NT2/D1 (cell line): ENCODE measurements at regions not wholly inside any gene's neighbourhood (a gene's known extent, or its start where the extent isn't known, plus 50 kb on each side); places are given as distances from the start of the nearest gene placed in this dataset.

Source experiments
- DNase-seq: peaks from one replicate; pipeline ENCODE4 v3.0.0-alpha.2; 2011; ENCODE audit warnings: low read depth, low spot score
- H3K27me3 ChIP-seq: 2 replicates; pipeline ENCODE4 v1.6.0; 2011; ENCODE audit warnings: mild to moderate bottlenecking; ENCODE audit not compliant: insufficient read length, insufficient read depth
- H3K36me3 ChIP-seq: 2 replicates; pipeline ENCODE4 v1.6.1; 2011; ENCODE audit warnings: mild to moderate bottlenecking, low read length, mixed read lengths; ENCODE audit not compliant: insufficient read depth, insufficient read length
- H3K4me1 ChIP-seq: 2 replicates; pipeline ENCODE4 v1.5.1; 2011; ENCODE audit not compliant: insufficient read depth, insufficient read length
- H3K4me3 ChIP-seq: 2 replicates; pipeline ENCODE4 v1.5.1; 2011; ENCODE audit warnings: low read depth; ENCODE audit not compliant: insufficient read length
- H3K9ac ChIP-seq: 2 replicates; pipeline ENCODE4 v1.6.0; 2011; ENCODE audit warnings: low read depth; ENCODE audit not compliant: insufficient read length
- H3K9me3 ChIP-seq: 2 replicates; pipeline ENCODE4 v1.5.1; 2011; ENCODE audit warnings: mild to moderate bottlenecking, low read length; ENCODE audit not compliant: insufficient read depth
- SUZ12 ChIP-seq: IDR thresholded peaks from 2 replicates; pipeline ENCODE4 v1.6.1; 2011; ENCODE audit not compliant: insufficient read length, insufficient read depth; ENCODE audit errors: extremely low read depth
- YY1 ChIP-seq: IDR thresholded peaks from 2 replicates; pipeline ENCODE4 v1.6.1; 2011; ENCODE audit not compliant: insufficient read length, insufficient read depth
- ZNF274 ChIP-seq: IDR thresholded peaks from 2 replicates; pipeline ENCODE4 v1.6.1; 2011; ENCODE audit warnings: mild to moderate bottlenecking, low read depth, low read length

- no peak overlapping the region for H3K4me3 ChIP-seq
- TF ChIP-seq ZNF274 (no peak), YY1 (no peak), SUZ12 (no peak)
- H3K27me3 ChIP-seq: no peaks in the 10 kb centered on the region
- no peaks in the 10 kb centered on the region for H3K4me1 ChIP-seq
- no peaks in the 10 kb centered on the region for H3K9me3 ChIP-seq
- no peak for DNase-seq
- H3K9ac ChIP-seq: no peak overlapping the region
- H3K36me3 ChIP-seq: no peaks in the 10 kb centered on the region
These were observed 185.8 kb upstream of the DDI1 start for GRCh38 chr11:103850419-103851165.

GRCh38 chr11:103851166-103851651 is 185.2 kb upstream of the DDI1 start:
- no peak for DNase-seq
- no peak for TF ChIP-seq YY1
- no peak for TF ChIP-seq SUZ12
- TF ChIP-seq ZNF274: no peak
- H3K36me3 ChIP-seq: no peaks in the 10 kb centered on the region
- H3K9ac ChIP-seq: no peak overlapping the region
- no peaks in the 10 kb centered on the region for H3K9me3 ChIP-seq
- no peaks in the 10 kb centered on the region for H3K27me3 ChIP-seq
- no peaks in the 10 kb centered on the region for H3K4me1 ChIP-seq
- no peak overlapping the region for H3K4me3 ChIP-seq
